GM12878 (cell line): ENCODE measurements at regions not wholly inside any gene's neighbourhood (a gene's known extent, or its start where the extent isn't known, plus 50 kb on each side); places are given as distances from the start of the nearest gene placed in this dataset.

ENCODE experiments used
- CTCF ChIP-seq, 3 experiments: IDR thresholded peaks in 2 of 3; conservative IDR thresholded peaks in 1 of 3; 2 replicates each; pipeline ENCODE4 v1.5.1; 2011; ENCODE audit warnings: low read depth in 3 of 3, low read length in 3 of 3, mild to moderate bottlenecking in 3 of 3, control low read depth in 2 of 3, moderate library complexity in 2 of 3, inconsistent platforms in 1 of 3, mixed read lengths in 1 of 3; ENCODE audit not compliant: control insufficient read depth in 2 of 3, insufficient read depth in 1 of 3; ENCODE audit errors: extremely low read depth in 1 of 3
- ESRRA ChIP-seq: IDR thresholded peaks from 2 replicates; pipeline ENCODE4 v1.6.1; 2012; ENCODE audit warnings: mild to moderate bottlenecking, low read length, improper control_type of control experiment
- EZH2 ChIP-seq: IDR thresholded peaks from 2 replicates; pipeline ENCODE4 v1.6.1; 2012; ENCODE audit warnings: low read depth, mild to moderate bottlenecking, control low read depth, inconsistent platforms, low read length, borderline replicate concordance; ENCODE audit not compliant: control insufficient read depth
- JUND ChIP-seq: IDR thresholded peaks from 2 replicates; pipeline ENCODE4 v1.6.1; 2012; ENCODE audit warnings: low read depth, mild to moderate bottlenecking, low read length, improper control_type of control experiment, moderate library complexity
- MYC ChIP-seq: IDR thresholded peaks from 2 replicates; pipeline ENCODE4 v1.6.1; 2011; ENCODE audit warnings: mild to moderate bottlenecking, low read length, moderate library complexity, inconsistent platforms; ENCODE audit not compliant: insufficient read depth, insufficient replicate concordance, insufficient read length, severe bottlenecking
- POLR2A ChIP-seq: IDR thresholded peaks from 2 replicates; pipeline ENCODE4 v1.6.1; 2011; ENCODE audit warnings: low read depth, mild to moderate bottlenecking, low read length
- POLR2AphosphoS5 ChIP-seq: IDR thresholded peaks from 2 replicates; pipeline ENCODE4 v1.6.1; 2011; ENCODE audit warnings: mild to moderate bottlenecking, low read length, inconsistent platforms
- WRNIP1 ChIP-seq: IDR thresholded peaks from 2 replicates; pipeline ENCODE4 v1.6.1; 2011; ENCODE audit warnings: low read depth, low read length, improper control_type of control experiment, borderline replicate concordance
- ZZZ3 ChIP-seq: IDR thresholded peaks from 2 replicates; pipeline ENCODE4 v1.6.1; 2011; ENCODE audit warnings: low read depth; ENCODE audit not compliant: control insufficient read depth, insufficient read length

DNA sequence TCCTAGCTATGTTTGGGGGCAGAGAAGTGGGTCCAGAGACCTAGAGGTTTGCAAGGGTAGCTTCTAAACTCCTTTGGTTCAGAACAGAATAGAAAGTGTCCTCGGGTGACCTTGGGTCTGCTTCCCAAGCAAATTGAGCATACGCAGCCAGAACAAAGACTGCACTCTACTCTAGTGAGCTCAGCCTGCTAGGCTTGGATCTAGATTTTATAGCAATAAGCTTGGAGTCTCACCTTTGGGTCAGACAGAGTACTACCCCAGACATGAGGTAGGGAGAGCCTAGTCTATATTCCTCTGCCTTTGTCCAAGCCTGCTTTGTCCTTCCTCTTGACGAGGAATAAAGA lies 52.6 kb upstream of the ELF5 start:
- TF ChIP-seq MYC, result no peak
- no peak for TF ChIP-seq EZH2
- TF ChIP-seq CTCF (IDR thresholded peaks at IDR 0.05 in 2 of 3, conservative IDR thresholded peaks at IDR 0.05 in 1 of 3; ENCODE audit: control insufficient read depth in 2 of 3, extremely low read depth in 1 of 3, insufficient read depth in 1 of 3, low read depth in 3 of 3, low read length in 3 of 3), result no peak
- no peak for TF ChIP-seq POLR2AphosphoS5
- no peak for TF ChIP-seq JUND
- TF ChIP-seq ZZZ3, result no peak
- TF ChIP-seq ESRRA, result no peak
- TF ChIP-seq WRNIP1, result no peak
- TF ChIP-seq POLR2A, result no peak
